Sigmoid colon (tissue), 4 donors: ENCODE measurements at regions not wholly inside any gene's neighbourhood (a gene's known extent, or its start where the extent isn't known, plus 50 kb on each side); places are given as distances from the start of the nearest gene placed in this dataset.

ENCODE experiments used
- CTCF ChIP-seq, 4 experiments: fragments of 450-650 bp in 3 of 4; fragments of 200-600 bp in 1 of 4; IDR thresholded peaks; one replicate each; pipeline ENCODE4 v1.5.1; 2016 to 2019; ENCODE audit warnings: antibody characterized with exemption in 4 of 4, mild to moderate bottlenecking in 3 of 4, moderate library complexity in 2 of 4
- POLR2AphosphoS5 ChIP-seq, 4 donors: sonication (generic); formaldehyde crosslinking; IDR thresholded peaks; one replicate each; pipeline ENCODE4 v1.6.1; 2017; ENCODE audit warnings: antibody characterized with exemption in 4 of 4

GRCh38 chr15:53295574-53295973 is 463.9 kb downstream of the WDR72 start:
- TF ChIP-seq CTCF (IDR thresholded peaks at IDR 0.05) (no peak), POLR2AphosphoS5 (IDR thresholded peaks at IDR 0.05) (no peak)
